MM.1S (cell line): ENCODE measurements at regions not wholly inside any gene's neighbourhood (a gene's known extent, or its start where the extent isn't known, plus 50 kb on each side); places are given as distances from the start of the nearest gene placed in this dataset.

Experiments
- DNase-seq: peaks from one replicate; pipeline ENCODE4 v3.0.0-alpha.2; 2015
- H2AFZ ChIP-seq: fragments of 300-600 bp; sonication (generic); 2 replicates; pipeline ENCODE4 v1.6.0; 2016; ENCODE audit warnings: antibody characterized with exemption, low read length
- H3F3A ChIP-seq: fragments of 300-600 bp; sonication (generic); 2 replicates; pipeline ENCODE4 v1.6.1; 2016; ENCODE audit warnings: mild to moderate bottlenecking, antibody characterized with exemption, low read length, moderate library complexity, mixed read lengths; ENCODE audit not compliant: insufficient read depth
- H3K27ac ChIP-seq: fragments of 300-600 bp; sonication (generic); 2 replicates; pipeline ENCODE4 v1.5.1; 2016; ENCODE audit warnings: mild to moderate bottlenecking, low read length
- H3K27me3 ChIP-seq: fragments of 300-600 bp; sonication (generic); replicated peaks from 2 replicates; pipeline ENCODE4 v1.6.0; 2016; ENCODE audit warnings: low read length; ENCODE audit not compliant: insufficient read depth
- H3K36me3 ChIP-seq: fragments of 300-600 bp; sonication (generic); replicated peaks from 2 replicates; pipeline ENCODE4 v1.6.1; 2016; ENCODE audit warnings: mild to moderate bottlenecking, low read length, mixed read lengths; ENCODE audit not compliant: insufficient read depth
- H3K4me1 ChIP-seq: fragments of 300-600 bp; sonication (generic); 2 replicates; pipeline ENCODE4 v1.6.1; 2016; ENCODE audit warnings: low read length, mixed read lengths
- H3K4me2 ChIP-seq: fragments of 300-600 bp; sonication (generic); 2 replicates; pipeline ENCODE4 v1.6.0; 2016; ENCODE audit warnings: low read depth, low read length
- H3K4me3 ChIP-seq: fragments of 300-600 bp; sonication (generic); 2 replicates; pipeline ENCODE4 v1.5.1; 2016; ENCODE audit warnings: low read length, mixed read lengths
- H3K79me2 ChIP-seq: fragments of 300-600 bp; sonication (generic); 2 replicates; pipeline ENCODE4 v1.6.1; 2016; ENCODE audit warnings: mixed run types, low read length, mixed read lengths
- H3K9ac ChIP-seq: fragments of 300-600 bp; sonication (generic); 2 replicates; pipeline ENCODE4 v1.6.1; 2016; ENCODE audit warnings: low read length, mixed read lengths
- H3K9me2 ChIP-seq: fragments of 300-600 bp; sonication (generic); replicated peaks from 2 replicates; pipeline ENCODE4 v1.6.1; 2016; ENCODE audit warnings: mild to moderate bottlenecking, low read length, mixed read lengths; ENCODE audit not compliant: insufficient read depth
- H3K9me3 ChIP-seq: fragments of 300-600 bp; sonication (generic); replicated peaks from 2 replicates; pipeline ENCODE4 v1.6.1; 2016; ENCODE audit warnings: mild to moderate bottlenecking, low read length, mixed read lengths; ENCODE audit not compliant: insufficient read depth
- H4K20me1 ChIP-seq: fragments of 300-600 bp; sonication (generic); 2 replicates; pipeline ENCODE4 v1.6.1; 2016; ENCODE audit warnings: mild to moderate bottlenecking, low read length, moderate library complexity, mixed read lengths; ENCODE audit not compliant: insufficient read depth
- CTCF ChIP-seq: fragments of 300-600 bp; sonication (generic); IDR thresholded peaks from 2 replicates; pipeline ENCODE4 v1.5.1; 2016; ENCODE audit warnings: antibody characterized with exemption, low read length, mixed read lengths
- EZH2 ChIP-seq: fragments of 300-600 bp; sonication (generic); optimal IDR thresholded peaks from 2 replicates; pipeline ENCODE3; 2017; ENCODE audit warnings: low read depth, mild to moderate bottlenecking, antibody characterized with exemption, low read length, mixed read lengths
- EZH2phosphoT487 ChIP-seq: fragments of 300-600 bp; sonication (generic); IDR thresholded peaks from 2 replicates; pipeline ENCODE4 v1.6.1; 2018; ENCODE audit warnings: antibody characterized with exemption, low read length

- TF ChIP-seq CTCF = no peak
- no peak for TF ChIP-seq EZH2
- no peak for TF ChIP-seq EZH2phosphoT487
- no peak overlapping the region for H3K27ac ChIP-seq
- no peak overlapping the region for H3K4me2 ChIP-seq
- H4K20me1 ChIP-seq = no peaks in the 10 kb centered on the region
- no peaks in the 10 kb centered on the region for H3K36me3 ChIP-seq
- H3K79me2 ChIP-seq = no peaks in the 10 kb centered on the region
- H3K9me2 ChIP-seq = no peaks in the 10 kb centered on the region
- H3K27me3 ChIP-seq = no peaks in the 10 kb centered on the region
- no peaks in the 10 kb centered on the region for H3F3A ChIP-seq
- H3K4me1 ChIP-seq = no peaks in the 10 kb centered on the region
- no peak for DNase-seq
- no peaks in the 10 kb centered on the region for H3K9me3 ChIP-seq
- H2AFZ ChIP-seq = no peak overlapping the region
- no peak overlapping the region for H3K4me3 ChIP-seq
- H3K9ac ChIP-seq = no peak overlapping the region
Measured at GRCh38 chr10:2641028-2641427, 426.3 kb upstream of the PFKP start.

- no peaks in the 10 kb centered on the region for H3K9me3 ChIP-seq
- TF ChIP-seq EZH2 = no peak
- TF ChIP-seq CTCF = no peak
- no peak for TF ChIP-seq EZH2phosphoT487
- H4K20me1 ChIP-seq = no peaks in the 10 kb centered on the region
- no peak overlapping the region for H3K4me2 ChIP-seq
- no peak for DNase-seq
- H3K4me3 ChIP-seq = no peak overlapping the region
- H2AFZ ChIP-seq = no peak overlapping the region
- no peaks in the 10 kb centered on the region for H3K4me1 ChIP-seq
- H3K79me2 ChIP-seq = no peaks in the 10 kb centered on the region
- H3K36me3 ChIP-seq = no peaks in the 10 kb centered on the region
- H3K9me2 ChIP-seq = no peaks in the 10 kb centered on the region
- no peaks in the 10 kb centered on the region for H3K27me3 ChIP-seq
- no peak overlapping the region for H3K9ac ChIP-seq
- no peaks in the 10 kb centered on the region for H3F3A ChIP-seq
- H3K27ac ChIP-seq = no peak overlapping the region
Measured at GRCh38 chr10:2633630-2634029, 433.7 kb upstream of the PFKP start.

- no peak overlapping the region for H2AFZ ChIP-seq
- H3K4me2 ChIP-seq = no peak overlapping the region
- TF ChIP-seq EZH2 (no peak), CTCF (no peak), EZH2phosphoT487 (no peak)
Measured at GRCh38 chr10:2631557-2632205, 435.7 kb upstream of the PFKP start.

More at GRCh38 chr10:2631557-2632205, 435.7 kb upstream of the PFKP start:
- Histone ChIP-seq H3K36me3 (no peaks in the 10 kb centered on the region), H4K20me1 (no peaks in the 10 kb centered on the region), H3K27ac (no peak overlapping the region), H3K4me1 (no peaks in the 10 kb centered on the region), H3K79me2 (no peaks in the 10 kb centered on the region), H3K9ac (no peak overlapping the region), H3K9me3 (no peaks in the 10 kb centered on the region), H3K4me3 (no peak overlapping the region), H3K27me3 (no peaks in the 10 kb centered on the region), H3K9me2 (no peaks in the 10 kb centered on the region), H3F3A (no peaks in the 10 kb centered on the region)
- no peak for DNase-seq
